HepG2 (cell line): ENCODE measurements at regions not wholly inside any gene's neighbourhood (a gene's known extent, or its start where the extent isn't known, plus 50 kb on each side); places are given as distances from the start of the nearest gene placed in this dataset.
A peak's percentile ranks its signal among the peaks of the same experiment; 100 is the strongest.

Source experiments
- ATAC-seq: fragments of 200-7000 bp; cut with Tn5 transposase; 3 replicates; pipeline ENCODE4 v1.9.1; 2020; ENCODE audit warnings: mild to moderate bottlenecking, moderate library complexity
- BruUV-seq: library from RNA; stranded (reverse); fragments of 400-500 nt; replicated peaks from 2 replicates; lab custom pipeline; 2021; lab: Mats Ljungman, UMichigan
- CTCF ChIA-PET: fragments of 300-600 bp; formaldehyde crosslinking; extraction: SDS; loops from one replicate; lab custom pipeline; 2021; ENCODE audit warnings: low total read pairs, inconsistent platforms, low intra/inter-chr PET ratio; lab: Yijun Ruan, JAX
- POLR2A ChIA-PET: fragments of 350-600 bp; sonication (Branson Sonifier 250); formaldehyde crosslinking; loops from one replicate; lab custom pipeline; 2020; ENCODE audit warnings: antibody characterized with exemption, inconsistent platforms; lab: Yijun Ruan, JAX
- DNase-seq: peaks from one replicate; pipeline ENCODE4 v3.0.0-alpha.2; 2015; ENCODE audit warnings: low spot score
- FAIRE-seq: peaks from 3 replicates; lab custom pipeline; 2011; peaks lifted over from hg19 to GRCh38; lab: Jason Lieb, UNC
- H2AFZ ChIP-seq: one replicate; pipeline ENCODE4 v1.6.1; 2011; ENCODE audit warnings: low read length, inconsistent platforms
- H3K27ac ChIP-seq: fragments of 300-600 bp; 3 replicates; pipeline ENCODE4 v1.8.0; 2011; ENCODE audit warnings: mixed run types, mild to moderate bottlenecking, mixed read lengths, low read length, inconsistent platforms; ENCODE audit not compliant: insufficient read depth; ENCODE audit errors: extremely low read length
- H3K27me3 ChIP-seq, 2 experiments: fragments of 200-600 bp in 1 of 2; 2 replicates in 1 of 2; 3 replicates in 1 of 2; pipeline versions ENCODE4 v1.6.0 to v1.8.0; 2011; ENCODE audit warnings: low read length in 2 of 2, mild to moderate bottlenecking in 2 of 2, moderate library complexity in 2 of 2, inconsistent platforms in 1 of 2; ENCODE audit not compliant: insufficient read depth in 2 of 2, control insufficient read depth in 1 of 2
- H3K36me3 ChIP-seq, 2 experiments: fragments of 200-600 bp in 1 of 2; replicated peaks in 1 of 2; 2 replicates in 1 of 2; 3 replicates in 1 of 2; pipeline versions ENCODE4 v1.5.1 to v1.8.0; 2011; ENCODE audit warnings: low read length in 2 of 2, inconsistent platforms in 1 of 2; ENCODE audit not compliant: insufficient read depth in 2 of 2, control insufficient read depth in 1 of 2
- H3K4me1 ChIP-seq: 2 replicates; pipeline ENCODE4 v1.5.1; 2012; ENCODE audit warnings: low read length, inconsistent platforms; ENCODE audit not compliant: insufficient read depth
- H3K4me2 ChIP-seq: 2 replicates; pipeline ENCODE4 v1.6.0; 2011; ENCODE audit warnings: low read depth, low read length, inconsistent platforms
- H3K4me3 ChIP-seq, 3 experiments: fragments of 200-600 bp in 1 of 3; sonication (generic), shearing (Covaris generic) in 1 of 3; replicated peaks in 1 of 3; 2 replicates each; pipeline ENCODE4 v1.5.1; 2011 to 2016; ENCODE audit warnings: low read length in 3 of 3, inconsistent platforms in 2 of 3, low read depth in 2 of 3, mild to moderate bottlenecking in 2 of 3, control low read depth in 1 of 3, mixed read lengths in 1 of 3; ENCODE audit not compliant: insufficient read depth in 1 of 3
- H3K79me2 ChIP-seq: one replicate; pipeline ENCODE4 v1.6.1; 2011; ENCODE audit warnings: low read length, inconsistent platforms; ENCODE audit not compliant: insufficient read depth
- H3K9ac ChIP-seq: 2 replicates; pipeline ENCODE4 v1.6.0; 2011; ENCODE audit warnings: mild to moderate bottlenecking, low read depth, low read length, inconsistent platforms; ENCODE audit not compliant: insufficient read depth
- H3K9me3 ChIP-seq: 2 replicates; pipeline ENCODE4 v1.5.1; 2012; ENCODE audit warnings: mild to moderate bottlenecking, low read length
- H4K20me1 ChIP-seq: 2 replicates; pipeline ENCODE4 v1.6.0; 2011; ENCODE audit warnings: inconsistent platforms, mild to moderate bottlenecking, low read length, moderate library complexity; ENCODE audit not compliant: insufficient read depth
- NKX3-1 ChIP-seq: sonication (generic); formaldehyde crosslinking; IDR thresholded peaks from 2 replicates; pipeline ENCODE4 v1.5.0; 2020; ENCODE audit warnings: missing genetic modification reagents
- ZNF138 ChIP-seq: sonication (generic); formaldehyde crosslinking; IDR thresholded peaks from 2 replicates; pipeline ENCODE4 v1.5.0; 2020; ENCODE audit warnings: mild to moderate bottlenecking, low read depth, missing genetic modification reagents
- ZNF317 ChIP-seq: sonication (generic); formaldehyde crosslinking; IDR thresholded peaks from 2 replicates; pipeline ENCODE4 v1.5.0; 2020; ENCODE audit warnings: mild to moderate bottlenecking, missing genetic modification reagents
- WGBS: methylation state at CpG from one replicate; pipeline ENCODE4 v1.1.6; 2017; ENCODE audit warnings: low lambda C conversion rate; 5-methylcytosine and 5-hydroxymethylcytosine counted together
- in situ Hi-C: cut with HindIII; loops from 2 replicates; pipeline ENCODE4 v1.10.0; 2017; ENCODE audit warnings: low pct_unique_long_range_greater_than_20kb; ENCODE audit not compliant: extremely low pct_ligation_motif_present
- intact Hi-C: fragments of 100-400 bp; cut with micrococcal nuclease; formaldehyde crosslinking; loops from one replicate; pipeline ENCODE4 v1.10.0; 2022; ENCODE audit not compliant: unreplicated experiment
- TF ChIP-seq, protein P1 (sequence below): sonication (generic); formaldehyde crosslinking; IDR thresholded peaks from 2 replicates; pipeline ENCODE4 v1.4.0; 2020; ENCODE audit warnings: mild to moderate bottlenecking, missing genetic modification reagents

DNA sequence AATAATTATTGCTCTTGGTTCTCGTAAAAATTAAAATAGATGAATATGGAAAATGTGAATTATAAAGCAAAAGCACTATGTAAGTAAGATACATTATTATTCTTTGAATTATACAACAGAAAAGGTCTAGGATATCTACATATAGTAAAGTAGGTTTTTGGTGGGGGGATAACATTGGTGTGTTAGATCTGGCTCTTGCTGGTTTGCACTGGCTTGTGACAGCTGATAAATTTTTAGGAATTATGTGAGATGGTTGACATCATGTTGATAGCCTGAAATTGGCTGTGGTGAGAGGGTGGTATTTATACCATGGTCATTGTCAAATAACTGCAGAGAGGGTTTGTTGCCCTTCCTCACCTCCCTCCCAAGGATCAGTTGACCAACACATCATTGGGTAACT, 50.7 kb upstream of the BTG1 start:
- no peaks in the 10 kb centered on the region for H3K36me3 ChIP-seq
- no peak for FAIRE-seq
- no peak overlapping the region for H3K4me2 ChIP-seq
- no peaks in the 10 kb centered on the region for H3K9me3 ChIP-seq
- H2AFZ ChIP-seq: no peak overlapping the region
- TF ChIP-seq NKX3-1 (no peak), ZNF138 (CRISPR knock-in tag) (no peak), ZNF317 (CRISPR knock-in tag) (peak; percentile 88)
- TF ChIP-seq, protein P1, sequence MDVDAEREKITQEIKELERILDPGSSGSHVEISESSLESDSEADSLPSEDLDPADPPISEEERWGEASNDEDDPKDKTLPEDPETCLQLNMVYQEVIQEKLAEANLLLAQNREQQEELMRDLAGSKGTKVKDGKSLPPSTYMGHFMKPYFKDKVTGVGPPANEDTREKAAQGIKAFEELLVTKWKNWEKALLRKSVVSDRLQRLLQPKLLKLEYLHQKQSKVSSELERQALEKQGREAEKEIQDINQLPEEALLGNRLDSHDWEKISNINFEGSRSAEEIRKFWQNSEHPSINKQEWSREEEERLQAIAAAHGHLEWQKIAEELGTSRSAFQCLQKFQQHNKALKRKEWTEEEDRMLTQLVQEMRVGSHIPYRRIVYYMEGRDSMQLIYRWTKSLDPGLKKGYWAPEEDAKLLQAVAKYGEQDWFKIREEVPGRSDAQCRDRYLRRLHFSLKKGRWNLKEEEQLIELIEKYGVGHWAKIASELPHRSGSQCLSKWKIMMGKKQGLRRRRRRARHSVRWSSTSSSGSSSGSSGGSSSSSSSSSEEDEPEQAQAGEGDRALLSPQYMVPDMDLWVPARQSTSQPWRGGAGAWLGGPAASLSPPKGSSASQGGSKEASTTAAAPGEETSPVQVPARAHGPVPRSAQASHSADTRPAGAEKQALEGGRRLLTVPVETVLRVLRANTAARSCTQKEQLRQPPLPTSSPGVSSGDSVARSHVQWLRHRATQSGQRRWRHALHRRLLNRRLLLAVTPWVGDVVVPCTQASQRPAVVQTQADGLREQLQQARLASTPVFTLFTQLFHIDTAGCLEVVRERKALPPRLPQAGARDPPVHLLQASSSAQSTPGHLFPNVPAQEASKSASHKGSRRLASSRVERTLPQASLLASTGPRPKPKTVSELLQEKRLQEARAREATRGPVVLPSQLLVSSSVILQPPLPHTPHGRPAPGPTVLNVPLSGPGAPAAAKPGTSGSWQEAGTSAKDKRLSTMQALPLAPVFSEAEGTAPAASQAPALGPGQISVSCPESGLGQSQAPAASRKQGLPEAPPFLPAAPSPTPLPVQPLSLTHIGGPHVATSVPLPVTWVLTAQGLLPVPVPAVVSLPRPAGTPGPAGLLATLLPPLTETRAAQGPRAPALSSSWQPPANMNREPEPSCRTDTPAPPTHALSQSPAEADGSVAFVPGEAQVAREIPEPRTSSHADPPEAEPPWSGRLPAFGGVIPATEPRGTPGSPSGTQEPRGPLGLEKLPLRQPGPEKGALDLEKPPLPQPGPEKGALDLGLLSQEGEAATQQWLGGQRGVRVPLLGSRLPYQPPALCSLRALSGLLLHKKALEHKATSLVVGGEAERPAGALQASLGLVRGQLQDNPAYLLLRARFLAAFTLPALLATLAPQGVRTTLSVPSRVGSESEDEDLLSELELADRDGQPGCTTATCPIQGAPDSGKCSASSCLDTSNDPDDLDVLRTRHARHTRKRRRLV: no peak
- no peak overlapping the region for H3K27ac ChIP-seq
- DNase-seq: no peak
- no peaks in the 10 kb centered on the region for H4K20me1 ChIP-seq
- no peaks in the 10 kb centered on the region for H3K79me2 ChIP-seq
- no peak overlapping the region for H3K9ac ChIP-seq
- no TSS peak for BruUV-seq
- H3K4me1 ChIP-seq: no peaks in the 10 kb centered on the region
- POLR2A ChIA-PET: no interaction called here
- no peaks in the 10 kb centered on the region for H3K27me3 ChIP-seq
- CTCF ChIA-PET: no interaction called here
- intact Hi-C loops (no loop called here), in situ Hi-C loops (no loop called here)
- ATAC-seq: no peak
- 45% methylated on average over 1 of the region's 1 CpG for WGBS
- H3K4me3 ChIP-seq: no peak overlapping the region
